Esophagus (tissue), 2 donors: ENCODE measurements at regions not wholly inside any gene's neighbourhood (a gene's known extent, or its start where the extent isn't known, plus 50 kb on each side); places are given as distances from the start of the nearest gene placed in this dataset.

Source experiments
- H3K27ac ChIP-seq, 2 donors: one replicate each; pipeline ENCODE4 v1.5.1; 2013; ENCODE audit warnings: low read depth in 2 of 2, mild to moderate bottlenecking in 2 of 2, inconsistent platforms in 1 of 2, low read length in 1 of 2, moderate library complexity in 1 of 2
- H3K27me3 ChIP-seq, 2 donors: one replicate each; pipeline ENCODE4 v1.6.1; 2013; ENCODE audit warnings: low read length in 2 of 2, control low read depth in 1 of 2, mild to moderate bottlenecking in 1 of 2; ENCODE audit not compliant: insufficient read depth in 2 of 2, control insufficient read depth in 1 of 2
- H3K36me3 ChIP-seq, 2 donors: one replicate each; pipeline ENCODE4 v1.6.1; 2013; ENCODE audit warnings: low read length in 1 of 2; ENCODE audit not compliant: control insufficient read depth in 2 of 2, insufficient read depth in 2 of 2
- H3K4me1 ChIP-seq, 2 donors: one replicate each; pipeline ENCODE4 v1.6.1; 2013; ENCODE audit warnings: low read length in 1 of 2; ENCODE audit not compliant: control insufficient read depth in 2 of 2, insufficient read depth in 2 of 2
- H3K4me3 ChIP-seq, 2 donors: one replicate each; pipeline ENCODE4 v1.5.1; 2013; ENCODE audit warnings: low read length in 2 of 2, mild to moderate bottlenecking in 2 of 2, low read depth in 1 of 2, moderate library complexity in 1 of 2
- H3K9me3 ChIP-seq, 2 donors: one replicate each; pipeline ENCODE4 v1.6.1; 2013; ENCODE audit warnings: mild to moderate bottlenecking in 2 of 2, low read depth in 1 of 2, low read length in 1 of 2, moderate library complexity in 1 of 2; ENCODE audit not compliant: control insufficient read depth in 2 of 2, insufficient read depth in 1 of 2
- WGBS, 2 donors: extraction: QIAGEN DNeasy Blood & Tissue Kit; methylation state at CpG; one replicate each; pipeline ENCODE4 v1.1.7; 2013; 5-methylcytosine and 5-hydroxymethylcytosine counted together
- donor health status: healthy with polysubstance abuse.
- donor health status: Bipolar disorder and iron deficiency.

- WGBS, 2 donors = 52 to 69% methylated on average over 2 of the region's 2 CpGs
- H3K4me1 ChIP-seq = no peaks in the 10 kb centered on the region
Measured at GRCh38 chr16:73176577-73177013, 128.7 kb upstream of the ZFHX3 start.

DNA sequence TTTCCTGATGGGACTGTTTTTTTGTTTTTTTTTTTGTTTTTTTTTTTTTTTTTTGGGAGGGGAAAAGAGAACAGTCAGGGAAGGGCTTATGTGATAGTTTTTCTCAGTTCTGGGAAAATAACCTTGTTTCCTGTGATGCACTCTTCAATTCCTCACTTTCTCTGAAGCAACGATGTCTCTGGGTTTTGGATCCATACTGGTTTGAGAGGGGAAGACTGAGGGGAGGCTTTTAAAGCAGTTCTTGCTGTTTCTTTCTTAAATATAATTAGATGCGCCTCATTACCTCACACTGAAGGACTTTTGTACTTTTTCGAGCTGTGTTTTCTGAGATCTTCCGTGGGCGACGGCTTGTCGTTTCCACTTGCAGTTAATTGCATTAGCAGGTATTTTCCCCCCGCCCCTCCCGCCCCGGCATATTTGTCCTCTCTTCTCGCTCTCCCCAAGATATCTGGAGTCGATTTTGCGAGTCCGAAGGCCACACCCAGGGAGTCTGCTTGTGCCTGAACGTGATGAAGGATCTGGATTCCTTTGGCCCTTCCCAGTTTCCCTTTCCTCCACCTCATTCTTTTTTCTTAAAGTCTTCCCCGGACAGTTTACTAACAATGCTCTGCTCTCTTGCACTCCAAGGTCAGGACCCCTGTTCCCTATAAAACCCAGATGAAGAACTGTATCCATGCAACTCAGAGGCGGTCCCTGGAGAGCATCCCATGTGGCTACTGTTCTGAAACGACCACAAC lies 125.2 kb upstream of the ZFHX3 start:
- Histone ChIP-seq H3K9me3 (no peaks in the 10 kb centered on the region), H3K36me3 (no peaks in the 10 kb centered on the region), H3K27ac (no peak overlapping the region), H3K27me3 (no peaks in the 10 kb centered on the region), H3K4me3 (no peak overlapping the region), H3K4me1 (no peaks in the 10 kb centered on the region)
- 34 to 35% methylated on average over 18 of the region's 18 CpGs for WGBS, 2 donors

More at GRCh38 chr16:73176577-73177013, 128.7 kb upstream of the ZFHX3 start:
- Histone ChIP-seq H3K4me3 (no peak overlapping the region), H3K9me3 (no peaks in the 10 kb centered on the region), H3K36me3 (no peaks in the 10 kb centered on the region), H3K27me3 (no peaks in the 10 kb centered on the region), H3K27ac (no peak overlapping the region)

GRCh38 chr16:73172241-73172972 lies 124.5 kb upstream of the ZFHX3 start:
- H3K36me3 ChIP-seq = no peaks in the 10 kb centered on the region
- H3K4me1 ChIP-seq = no peaks in the 10 kb centered on the region
- H3K9me3 ChIP-seq = no peaks in the 10 kb centered on the region
- 38 to 50% methylated on average over 23 of the region's 23 CpGs for WGBS, 2 donors
- no peak overlapping the region for H3K27ac ChIP-seq
- no peaks in the 10 kb centered on the region for H3K27me3 ChIP-seq
- no peak overlapping the region for H3K4me3 ChIP-seq

DNA sequence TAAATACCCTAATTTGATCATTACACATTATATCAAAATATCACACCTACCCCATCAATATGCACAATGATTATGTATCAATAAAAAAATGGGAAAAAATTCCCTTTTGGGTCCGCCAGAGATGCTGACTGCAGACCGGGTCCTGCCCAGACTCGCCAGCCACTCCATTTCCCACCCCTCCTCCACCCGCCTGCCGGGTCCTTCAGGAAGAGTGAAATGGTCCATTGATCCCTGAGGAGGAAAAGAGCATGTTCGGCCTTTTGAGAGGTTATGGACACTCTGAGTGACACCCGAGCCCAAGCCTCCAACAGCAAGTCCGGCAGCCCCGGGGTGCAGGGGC lies 123.9 kb upstream of the ZFHX3 start:
- WGBS, 2 donors = 82 to 89% methylated on average over 9 of the region's 9 CpGs
- no peak overlapping the region for H3K27ac ChIP-seq
- H3K4me1 ChIP-seq = no peaks in the 10 kb centered on the region
- H3K9me3 ChIP-seq = no peaks in the 10 kb centered on the region
- H3K36me3 ChIP-seq = no peaks in the 10 kb centered on the region
- no peaks in the 10 kb centered on the region for H3K27me3 ChIP-seq
- H3K4me3 ChIP-seq = no peak overlapping the region

DNA sequence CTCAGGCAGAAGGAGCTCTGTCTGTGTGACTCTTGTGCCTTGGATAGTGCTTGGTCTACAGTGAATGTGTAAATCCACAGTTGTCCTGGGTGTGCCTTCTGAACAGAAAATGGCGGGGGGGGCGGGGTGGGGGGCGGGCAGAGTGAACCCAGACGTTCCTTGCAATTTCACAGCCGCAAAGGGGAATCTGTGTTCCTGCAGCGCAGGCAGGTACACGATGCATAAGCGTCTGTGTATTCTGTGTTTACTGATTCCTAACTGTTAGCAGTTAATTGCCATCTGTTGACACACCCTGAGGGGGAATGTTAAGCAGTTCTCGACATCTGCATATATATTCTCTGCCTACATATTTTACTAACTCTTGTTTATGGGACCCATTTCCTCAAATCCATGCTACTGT lies 123.5 kb upstream of the ZFHX3 start:
- 34 to 56% methylated on average over 9 of the region's 9 CpGs for WGBS, 2 donors
- Histone ChIP-seq H3K27me3 (no peaks in the 10 kb centered on the region), H3K27ac (no peak overlapping the region), H3K4me1 (no peaks in the 10 kb centered on the region), H3K36me3 (no peaks in the 10 kb centered on the region), H3K4me3 (no peak overlapping the region), H3K9me3 (no peaks in the 10 kb centered on the region)

DNA sequence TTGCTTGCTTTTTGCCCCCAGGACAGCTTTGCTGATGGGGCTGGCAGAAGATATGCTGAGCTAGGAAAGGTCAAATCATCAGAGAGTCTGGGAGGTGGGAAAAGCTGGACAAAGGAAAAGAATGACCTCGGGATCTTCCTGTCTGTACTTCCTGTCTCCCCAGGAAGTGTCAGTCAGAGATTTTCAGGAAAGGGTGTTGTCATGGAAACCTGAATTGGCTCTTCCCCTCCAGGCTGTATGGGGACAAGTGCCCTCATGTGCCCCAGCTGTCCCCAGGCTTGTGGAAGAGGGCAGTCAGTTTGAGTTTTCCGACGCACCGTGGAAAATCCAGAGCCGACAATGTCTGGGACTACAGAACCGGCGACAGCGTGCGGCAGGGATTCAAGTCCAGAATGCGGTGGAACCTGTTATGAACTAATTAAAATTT lies 122.7 kb upstream of the ZFHX3 start:
- no peak overlapping the region for H3K4me3 ChIP-seq
- no peaks in the 10 kb centered on the region for H3K9me3 ChIP-seq
- H3K36me3 ChIP-seq = no peaks in the 10 kb centered on the region
- 37 to 57% methylated on average over 10 of the region's 10 CpGs for WGBS, 2 donors
- H3K27ac ChIP-seq = no peak overlapping the region
- H3K27me3 ChIP-seq = no peaks in the 10 kb centered on the region
- no peaks in the 10 kb centered on the region for H3K4me1 ChIP-seq

- Histone ChIP-seq H3K27me3 (no peaks in the 10 kb centered on the region), H3K27ac (no peak overlapping the region), H3K4me1 (no peaks in the 10 kb centered on the region), H3K9me3 (no peaks in the 10 kb centered on the region), H3K36me3 (no peaks in the 10 kb centered on the region), H3K4me3 (no peak overlapping the region)
- WGBS, 2 donors = 46 to 50% methylated on average over 3 of the region's 3 CpGs
Measured at GRCh38 chr16:73166947-73167550, 119.1 kb upstream of the ZFHX3 start.

DNA sequence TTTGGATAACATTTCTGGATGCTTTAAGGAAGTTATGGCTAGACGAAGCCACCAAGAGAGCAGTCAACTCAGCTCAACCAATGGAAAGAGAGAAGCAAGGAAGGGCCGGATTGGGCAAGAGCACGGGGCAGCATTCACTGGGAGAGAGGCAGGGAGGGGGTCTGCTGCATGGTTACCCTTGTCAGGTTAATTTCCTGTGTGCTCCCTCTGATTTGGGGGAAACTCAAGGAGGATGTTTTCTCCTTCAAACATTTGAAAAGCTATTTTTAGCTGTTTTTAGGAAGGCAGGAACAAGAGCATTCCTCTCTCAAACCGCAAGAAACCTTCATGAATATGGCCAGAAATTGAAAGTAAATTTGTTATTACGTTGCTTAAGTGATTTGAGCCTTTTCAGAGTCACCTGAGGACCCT lies 118.5 kb upstream of the ZFHX3 start:
- 58 to 60% methylated on average over 5 of the region's 5 CpGs for WGBS, 2 donors
- Histone ChIP-seq H3K4me1 (no peaks in the 10 kb centered on the region), H3K4me3 (no peak overlapping the region), H3K27me3 (no peaks in the 10 kb centered on the region), H3K36me3 (no peaks in the 10 kb centered on the region), H3K9me3 (no peaks in the 10 kb centered on the region), H3K27ac (no peak overlapping the region)

- H3K36me3 ChIP-seq = no peaks in the 10 kb centered on the region
- H3K4me3 ChIP-seq = no peak overlapping the region
- H3K27me3 ChIP-seq = no peaks in the 10 kb centered on the region
- H3K27ac ChIP-seq = no peak overlapping the region
- no peaks in the 10 kb centered on the region for H3K4me1 ChIP-seq
- H3K9me3 ChIP-seq = peaks cover 0 to 2% of the 10 kb centered on the region in 2 donors
- 59 to 66% methylated on average over 5 of the region's 5 CpGs for WGBS, 2 donors
Measured at GRCh38 chr16:73163238-73163815, 115.4 kb upstream of the ZFHX3 start.
